GM12878 (cell line): ENCODE measurements at regions not wholly inside any gene's neighbourhood (a gene's known extent, or its start where the extent isn't known, plus 50 kb on each side); places are given as distances from the start of the nearest gene placed in this dataset.

Experiments used
- BACH1 ChIP-seq: fragments of 450-650 bp; IDR thresholded peaks from 2 replicates; pipeline ENCODE4 v1.6.1; 2017; ENCODE audit warnings: mild to moderate bottlenecking, borderline replicate concordance
- BMI1 ChIP-seq: fragments of 450-650 bp; IDR thresholded peaks from 2 replicates; pipeline ENCODE4 v1.6.1; 2016; ENCODE audit warnings: mild to moderate bottlenecking, moderate library complexity, borderline replicate concordance
- CBX3 ChIP-seq: fragments of 200-600 bp; sonication (generic); IDR thresholded peaks from 2 replicates; pipeline ENCODE4 v1.6.1; 2016; ENCODE audit warnings: low read depth, borderline replicate concordance
- CHD1 ChIP-seq: IDR thresholded peaks from 2 replicates; pipeline ENCODE4 v1.6.1; 2012; ENCODE audit warnings: low read depth, low read length, improper control_type of control experiment
- DPF2 ChIP-seq: fragments of 450-650 bp; IDR thresholded peaks from 2 replicates; pipeline ENCODE4 v1.6.1; 2017; ENCODE audit warnings: mild to moderate bottlenecking
- ESRRA ChIP-seq: IDR thresholded peaks from 2 replicates; pipeline ENCODE4 v1.6.1; 2012; ENCODE audit warnings: mild to moderate bottlenecking, low read length, improper control_type of control experiment
- IKZF1 ChIP-seq: fragments of 450-650 bp; conservative IDR thresholded peaks from 2 replicates; pipeline ENCODE4 v1.6.1; 2017; ENCODE audit warnings: antibody characterized with exemption, mild to moderate bottlenecking
- IRF3 ChIP-seq: fragments of 450-650 bp; IDR thresholded peaks from 2 replicates; pipeline ENCODE4 v1.6.1; 2014; ENCODE audit warnings: mild to moderate bottlenecking
- KDM1A ChIP-seq: fragments of 200-600 bp; sonication (generic); IDR thresholded peaks from 2 replicates; pipeline ENCODE4 v1.6.1; 2016; ENCODE audit warnings: borderline replicate concordance
- NKRF ChIP-seq: fragments of 450-650 bp; conservative IDR thresholded peaks from 2 replicates; pipeline ENCODE4 v1.6.1; 2017; ENCODE audit warnings: mild to moderate bottlenecking, moderate library complexity
- POLR2A ChIP-seq: IDR thresholded peaks from 2 replicates; pipeline ENCODE4 v1.6.1; 2011; ENCODE audit warnings: low read depth, mild to moderate bottlenecking, low read length
- RAD51 ChIP-seq: fragments of 450-650 bp; IDR thresholded peaks from 2 replicates; pipeline ENCODE4 v1.6.1; 2016; ENCODE audit warnings: moderate library complexity, mild to moderate bottlenecking, inconsistent platforms
- RELB ChIP-seq: fragments of 450-650 bp; IDR thresholded peaks from 2 replicates; pipeline ENCODE4 v1.6.1; 2017; ENCODE audit warnings: low read depth, mild to moderate bottlenecking, moderate library complexity
- SKIL ChIP-seq: fragments of 450-650 bp; IDR thresholded peaks from 2 replicates; pipeline ENCODE4 v1.6.1; 2017; ENCODE audit warnings: mild to moderate bottlenecking, low read depth, inconsistent platforms; ENCODE audit not compliant: poor library complexity, severe bottlenecking
- SMAD1 ChIP-seq: fragments of 450-650 bp; IDR thresholded peaks from 2 replicates; pipeline ENCODE4 v1.6.1; 2018; ENCODE audit warnings: mild to moderate bottlenecking, low read depth; ENCODE audit not compliant: partially characterized antibody
- SMC3 ChIP-seq: IDR thresholded peaks from 2 replicates; pipeline ENCODE4 v1.6.1; 2011; ENCODE audit warnings: low read length, improper control_type of control experiment, borderline replicate concordance
- SREBF1 ChIP-seq: IDR thresholded peaks from 2 replicates; pipeline ENCODE4 v1.6.1; 2012; ENCODE audit warnings: mild to moderate bottlenecking, low read length
- TCF3 ChIP-seq: IDR thresholded peaks from 2 replicates; pipeline ENCODE4 v1.6.1; 2012; ENCODE audit warnings: low read depth, mild to moderate bottlenecking, low read length, borderline replicate concordance; ENCODE audit not compliant: insufficient read depth

GRCh38 chr12:82593901-82594396 lies 92.8 kb upstream of the TMTC2 start (continued):
- TF ChIP-seq CHD1 (no peak), SMC3 (no peak), NKRF (0 out of 2 replicates have a peak, but pooled peaks have one; percentile 38), KDM1A (no peak), SKIL (peak; percentile 43), IKZF1 (peak; percentile 93), SREBF1 (peak; percentile 28; the same call in 1 of the 2 replicates), DPF2 (peak; percentile 81), BACH1 (peak; percentile 22; the same call in 1 of the 2 replicates), RELB (peak; percentile 90), IRF3 (no peak), RAD51 (no peak), SMAD1 (peak; percentile 17), ESRRA (no peak), TCF3 (no peak), BMI1 (peak; percentile 78; the same call in 1 of the 2 replicates), CBX3 (no peak), POLR2A (no peak)
